ENCODE measurements at regions not wholly inside any gene's neighbourhood (a gene's known extent, or its start where the extent isn't known, plus 50 kb on each side); places are given as distances from the start of the nearest gene placed in this dataset.

GRCh38 chr11:133697603-133698180 lies 147.6 kb downstream of the SPATA19 start:
- no peak overlapping the region for H3K27ac ChIP-seq
- TF ChIP-seq CTCF (IDR thresholded peaks at IDR 0.05), result no peak
- TF ChIP-seq ZFX (IDR thresholded peaks at IDR 0.05; ENCODE audit: borderline replicate concordance), result no peak

GRCh38 chr11:133697161-133697560 lies 148.2 kb downstream of the SPATA19 start:
- no peak overlapping the region for H3K27ac ChIP-seq
- TF ChIP-seq CTCF (IDR thresholded peaks at IDR 0.05), result no peak
- no peak for TF ChIP-seq ZFX (IDR thresholded peaks at IDR 0.05; ENCODE audit: borderline replicate concordance)

- TF ChIP-seq CTCF (IDR thresholded peaks at IDR 0.05) (no peak), ZFX (IDR thresholded peaks at IDR 0.05; ENCODE audit: borderline replicate concordance) (no peak)
Measured at GRCh38 chr11:133695387-133695786, 149.9 kb downstream of the SPATA19 start.

GRCh38 chr11:133694701-133695100 lies 150.6 kb downstream of the SPATA19 start:
- TF ChIP-seq ZFX (IDR thresholded peaks at IDR 0.05; ENCODE audit: borderline replicate concordance), result no peak
- no peak for TF ChIP-seq CTCF (IDR thresholded peaks at IDR 0.05)
- H3K27ac ChIP-seq, result no peak overlapping the region

More at GRCh38 chr11:133695387-133695786, 149.9 kb downstream of the SPATA19 start:
- no peak overlapping the region for H3K27ac ChIP-seq

GRCh38 chr11:133693110-133693509 lies 152.2 kb downstream of the SPATA19 start:
- TF ChIP-seq CTCF (IDR thresholded peaks at IDR 0.05) (no peak), ZFX (IDR thresholded peaks at IDR 0.05; ENCODE audit: borderline replicate concordance) (no peak)
- H3K27ac ChIP-seq, result no peak overlapping the region

- TF ChIP-seq ZFX (IDR thresholded peaks at IDR 0.05; ENCODE audit: borderline replicate concordance) (no peak), CTCF (IDR thresholded peaks at IDR 0.05) (no peak)
- H3K27ac ChIP-seq, result no peak overlapping the region
Measured at GRCh38 chr11:133692126-133692934, 153.0 kb downstream of the SPATA19 start.

GRCh38 chr11:133687781-133688180 lies 155.5 kb upstream of the OPCML start:
- H3K27ac ChIP-seq, result no peak overlapping the region
- TF ChIP-seq ZFX (IDR thresholded peaks at IDR 0.05; ENCODE audit: borderline replicate concordance) (no peak), CTCF (IDR thresholded peaks at IDR 0.05) (no peak)
